HG03196 (cell line): ENCODE measurements at regions not wholly inside any gene's neighbourhood (a gene's known extent, or its start where the extent isn't known, plus 50 kb on each side); places are given as distances from the start of the nearest gene placed in this dataset.

Experiments used
- ATAC-seq: cut with Tn5 transposase; IDR thresholded peaks from one replicate; pipeline ENCODE4 v1.9.1; 2021; ENCODE audit not compliant: unreplicated experiment

GRCh38 chr2:22282220-22282619 lies 1102.8 kb upstream of the KLHL29 start:
- ATAC-seq: no peak

DNA sequence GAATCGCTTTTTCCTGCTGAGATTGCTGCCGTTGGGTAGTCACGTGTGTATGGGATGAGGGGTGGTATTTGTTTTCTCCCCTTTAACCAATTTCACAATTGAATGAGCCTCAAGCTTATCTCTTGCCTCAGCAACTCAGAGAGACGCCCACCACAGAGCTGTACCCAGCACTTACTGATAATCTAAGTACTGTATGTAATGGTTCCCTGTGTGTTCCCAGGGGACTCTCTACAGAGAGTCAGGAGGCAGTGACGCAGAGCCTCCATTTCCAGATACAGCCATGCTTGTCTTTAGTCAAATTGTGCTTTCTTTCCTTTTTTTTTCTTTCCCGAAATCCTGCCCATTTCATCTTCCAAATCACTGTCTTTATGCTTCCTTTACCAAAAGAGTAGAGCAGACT lies 1102.1 kb upstream of the KLHL29 start:
- ATAC-seq: no peak

DNA sequence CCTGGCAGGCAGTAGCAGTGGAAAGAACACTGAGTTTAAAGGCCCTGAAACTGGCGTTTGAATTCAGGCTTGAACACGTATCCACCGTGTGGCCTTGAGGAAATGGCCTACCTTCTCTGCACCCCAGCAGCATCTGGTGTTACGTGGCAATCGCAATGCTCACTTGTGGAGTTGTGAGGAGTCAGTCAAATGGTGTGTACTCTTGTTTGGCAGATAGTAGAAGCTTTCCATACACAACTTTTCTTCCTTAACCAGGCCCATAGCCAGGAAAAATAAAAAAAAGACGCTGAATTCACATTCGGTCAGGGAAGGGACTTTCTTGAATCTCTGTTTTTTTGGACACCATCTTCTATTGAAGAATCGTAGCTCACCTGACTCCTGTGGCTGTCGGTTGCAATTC lies 1101.5 kb upstream of the KLHL29 start:
- ATAC-seq: no peak

DNA sequence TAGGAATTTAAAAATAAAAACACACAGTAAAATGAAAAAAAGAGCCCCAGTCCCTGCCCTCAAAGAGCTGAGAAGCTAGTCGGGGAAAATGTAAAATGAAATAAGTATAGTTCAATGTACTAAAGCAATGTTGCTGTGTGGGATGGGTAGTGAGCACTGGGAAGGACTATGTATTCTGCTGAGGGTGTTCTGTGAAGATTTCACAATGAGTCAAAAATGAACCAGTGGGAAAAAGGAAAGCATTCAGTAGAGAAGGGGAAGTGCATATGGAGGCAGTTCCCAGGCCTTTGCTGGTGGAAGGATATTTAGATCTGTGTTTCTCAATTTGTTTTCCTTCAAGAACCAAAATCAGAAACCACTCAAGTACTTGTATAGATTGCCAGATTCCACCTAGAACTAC lies 1094.7 kb upstream of the KLHL29 start:
- ATAC-seq: no peak

- no peak for ATAC-seq
Measured at GRCh38 chr2:22290909-22291473, 1094.0 kb upstream of the KLHL29 start.

GRCh38 chr2:22301228-22301627 lies 1083.8 kb upstream of the KLHL29 start:
- ATAC-seq: no peak

DNA sequence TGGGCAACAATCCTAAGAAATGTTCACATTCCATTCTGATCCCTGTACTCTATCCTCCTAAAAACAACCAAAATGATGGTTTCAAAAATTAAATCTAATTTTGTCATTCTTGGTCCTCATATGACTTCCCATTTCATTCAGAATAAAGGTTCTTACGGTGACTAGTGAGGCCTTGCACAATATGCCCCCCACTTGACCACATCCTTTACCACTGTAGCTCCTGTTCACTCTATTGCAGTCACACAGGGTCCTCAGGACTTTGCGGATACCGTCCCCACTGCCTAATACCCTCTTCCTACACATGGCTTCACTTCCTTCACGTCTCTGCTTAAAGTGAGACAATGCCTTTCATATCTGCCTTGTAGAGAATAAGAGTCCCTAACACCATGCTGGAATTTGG lies 1058.7 kb upstream of the KLHL29 start:
- ATAC-seq: no peak

DNA sequence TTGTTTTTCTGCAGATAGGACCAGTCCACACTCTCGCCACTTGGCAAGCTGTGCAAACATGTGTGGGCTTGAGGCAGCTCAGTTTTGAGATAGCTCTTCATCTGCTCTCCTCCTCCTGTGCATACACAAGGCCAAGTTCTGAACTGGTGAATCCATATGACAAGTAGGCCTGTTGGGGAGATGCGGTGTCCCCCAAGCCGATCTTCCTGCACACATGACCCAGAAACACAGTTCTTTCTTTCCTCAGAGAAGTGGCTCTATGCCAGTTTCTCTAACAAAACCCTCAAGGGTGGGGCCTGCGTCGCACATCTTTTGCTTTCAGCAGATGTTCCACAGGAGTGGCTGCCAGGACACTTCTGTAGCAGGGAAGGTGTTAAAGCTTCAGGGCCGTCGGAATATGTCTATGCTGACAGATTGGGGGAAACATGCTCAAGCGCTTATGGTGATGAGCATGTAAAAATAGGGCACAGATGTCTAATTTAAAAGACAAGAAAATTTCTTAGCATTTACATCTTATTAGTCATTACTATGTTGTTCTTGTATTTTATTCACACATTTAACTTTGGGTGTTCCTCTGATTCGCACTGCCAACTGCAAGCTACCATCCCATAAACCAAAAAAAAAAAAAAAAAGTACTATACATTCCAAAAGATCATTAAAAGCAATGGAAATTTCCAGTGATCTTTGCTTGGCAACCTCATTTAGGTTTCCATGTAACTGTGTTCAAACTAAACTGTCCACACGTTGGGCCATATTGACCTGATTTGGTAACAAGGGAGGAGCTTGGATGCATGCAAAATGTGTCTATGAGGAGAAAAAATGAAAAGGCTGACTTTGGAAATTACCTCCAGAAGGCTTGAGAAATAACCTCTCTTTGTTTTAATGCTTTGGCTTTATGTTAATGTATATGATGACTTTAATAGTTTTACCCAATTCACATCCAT lies 1055.5 kb upstream of the KLHL29 start:
- no peak for ATAC-seq

DNA sequence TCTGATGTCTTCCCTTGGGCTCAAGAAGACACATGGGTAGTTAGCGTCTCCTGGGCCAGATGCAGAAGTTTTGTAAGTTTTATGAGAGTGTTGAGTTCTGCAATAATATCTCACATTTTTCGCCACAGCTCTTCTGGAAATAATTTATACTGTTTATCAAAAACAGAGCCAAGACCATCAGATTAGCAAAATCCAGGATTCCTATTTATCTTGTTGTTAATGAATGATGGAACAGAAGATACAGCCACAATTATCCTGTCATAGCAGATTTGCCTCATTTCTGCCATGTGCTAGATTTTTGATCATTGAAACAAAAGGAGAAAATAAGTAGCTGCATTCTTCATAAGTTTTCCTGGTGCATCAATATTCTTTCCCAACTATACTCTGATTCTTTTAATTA lies 1048.6 kb upstream of the KLHL29 start:
- no peak for ATAC-seq

DNA sequence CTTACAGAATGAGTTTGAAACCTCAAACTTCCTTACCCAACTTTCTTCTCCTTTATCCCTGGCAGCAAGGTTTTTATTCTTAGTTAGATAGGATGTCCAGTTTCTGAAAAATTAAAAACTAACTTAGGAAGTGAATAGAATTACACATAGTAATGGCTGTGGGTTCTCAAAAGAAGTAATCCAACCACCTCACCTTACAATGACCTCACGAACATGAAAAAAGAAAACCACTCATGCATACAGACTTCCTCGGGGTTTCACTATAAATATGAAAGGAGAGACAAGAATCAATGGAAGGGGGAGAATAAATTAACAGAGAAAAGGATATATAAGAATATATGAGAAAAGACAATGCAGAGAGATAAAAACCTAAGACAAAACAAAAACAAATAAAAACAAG lies 1044.3 kb upstream of the KLHL29 start:
- ATAC-seq: no peak

GRCh38 chr2:22347306-22347705 lies 1037.7 kb upstream of the KLHL29 start:
- ATAC-seq: no peak

GRCh38 chr2:22350621-22351020 lies 1034.4 kb upstream of the KLHL29 start:
- ATAC-seq: no peak

DNA sequence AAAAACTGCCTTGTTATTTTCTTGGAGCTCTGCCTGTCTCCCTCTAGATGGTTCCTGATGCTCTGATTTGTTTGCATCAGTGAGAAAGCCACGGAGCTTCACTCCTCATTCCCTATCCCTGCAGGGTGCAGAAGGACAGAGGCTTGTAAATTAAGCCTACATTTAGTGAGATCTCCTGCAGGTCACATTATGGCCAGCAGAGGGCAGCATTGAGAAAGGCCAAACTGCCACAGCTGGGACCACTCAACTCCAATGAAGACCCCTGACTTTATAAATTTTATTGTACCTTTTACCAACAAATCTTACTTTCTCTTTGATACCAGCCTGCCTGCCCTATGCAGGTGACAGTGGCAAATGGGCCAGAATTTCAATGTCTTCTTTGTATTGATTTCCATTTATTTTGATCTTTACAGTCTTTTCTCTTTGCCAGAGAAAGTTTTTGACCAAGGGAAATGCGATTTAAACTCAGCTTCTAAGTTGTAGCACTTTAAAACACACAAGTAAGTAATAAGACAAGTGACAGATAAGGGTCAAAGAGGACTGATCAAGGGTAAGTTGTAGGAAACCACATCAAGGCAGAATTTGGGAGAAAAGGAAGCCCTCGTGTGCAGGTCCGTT lies 1029.1 kb upstream of the KLHL29 start:
- peak; percentile 84 for ATAC-seq

DNA sequence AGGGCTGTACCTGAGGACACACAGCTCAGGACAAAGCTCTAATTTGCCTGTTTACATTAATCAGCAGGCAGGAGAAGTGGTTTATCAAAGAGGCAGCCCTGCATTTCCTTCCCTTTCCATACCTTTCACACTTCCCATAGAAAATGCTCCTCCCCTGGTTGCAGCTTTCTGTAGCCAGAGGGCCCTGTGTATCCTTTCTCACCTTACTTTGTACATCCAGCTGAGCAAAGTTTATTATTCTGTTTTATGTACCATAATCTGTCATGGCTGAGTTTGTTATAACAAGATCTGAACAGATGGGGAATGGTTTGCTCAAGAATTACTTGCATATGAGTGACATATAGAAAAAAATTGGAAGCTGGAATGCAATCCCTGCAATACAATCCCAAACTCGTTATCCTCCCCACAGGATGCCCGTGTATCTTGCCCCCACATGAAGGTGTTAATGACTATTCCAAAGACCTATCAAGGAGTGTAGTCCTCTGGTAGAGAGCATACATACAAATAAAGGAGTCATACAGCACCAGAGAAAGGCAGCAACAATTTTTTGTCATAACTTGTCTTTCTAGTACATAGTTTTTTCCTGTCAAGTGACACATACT lies 1025.8 kb upstream of the KLHL29 start:
- no peak for ATAC-seq

DNA sequence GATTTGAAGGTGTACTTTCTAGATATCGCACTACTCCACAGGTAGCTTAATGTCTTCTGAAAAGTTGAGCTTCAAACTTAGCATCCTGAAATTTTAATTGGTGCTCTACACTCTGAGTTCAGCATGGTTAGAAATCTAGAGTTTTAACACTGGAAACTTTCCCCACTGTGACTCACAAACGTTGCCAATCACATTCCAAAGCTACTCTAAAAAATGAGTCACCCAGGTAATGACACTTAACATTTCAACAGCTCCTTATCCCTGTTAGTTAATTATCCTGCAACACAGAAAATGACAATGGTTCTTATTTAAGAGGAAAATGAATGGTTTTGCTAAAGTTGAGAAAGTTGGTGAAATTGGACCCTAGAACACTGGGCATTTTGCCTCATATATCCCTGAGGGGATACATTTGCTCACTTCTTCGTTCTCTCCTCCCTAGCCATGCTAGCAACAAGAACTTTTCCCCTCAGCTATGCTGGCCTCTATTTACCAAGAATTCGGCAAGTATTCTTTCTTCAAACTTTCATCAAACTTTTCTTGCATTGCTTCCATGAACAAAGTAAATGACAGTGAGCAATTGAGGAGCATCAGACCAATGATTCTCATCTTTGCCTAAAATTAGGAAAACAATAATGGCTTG lies 1024.1 kb upstream of the KLHL29 start:
- ATAC-seq: no peak

DNA sequence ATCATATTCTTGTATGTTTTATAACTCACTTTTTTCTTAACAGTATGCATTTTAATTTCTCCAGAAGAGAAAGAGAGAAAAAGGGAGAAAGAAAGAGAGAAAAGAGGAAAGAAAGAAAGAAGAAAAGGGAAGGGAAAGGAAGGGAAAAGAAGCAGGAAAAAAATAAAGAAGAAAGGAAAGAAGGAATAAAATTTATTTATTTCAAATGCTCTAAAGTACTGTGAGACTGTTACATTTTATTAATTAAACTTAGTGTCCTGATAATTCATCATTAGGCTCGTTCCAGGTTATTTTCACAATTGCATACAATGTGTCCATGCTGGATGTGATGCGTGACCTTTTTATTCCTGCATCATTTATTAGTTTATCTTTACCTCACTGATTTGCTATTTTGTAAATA lies 1023.4 kb upstream of the KLHL29 start:
- no peak for ATAC-seq

DNA sequence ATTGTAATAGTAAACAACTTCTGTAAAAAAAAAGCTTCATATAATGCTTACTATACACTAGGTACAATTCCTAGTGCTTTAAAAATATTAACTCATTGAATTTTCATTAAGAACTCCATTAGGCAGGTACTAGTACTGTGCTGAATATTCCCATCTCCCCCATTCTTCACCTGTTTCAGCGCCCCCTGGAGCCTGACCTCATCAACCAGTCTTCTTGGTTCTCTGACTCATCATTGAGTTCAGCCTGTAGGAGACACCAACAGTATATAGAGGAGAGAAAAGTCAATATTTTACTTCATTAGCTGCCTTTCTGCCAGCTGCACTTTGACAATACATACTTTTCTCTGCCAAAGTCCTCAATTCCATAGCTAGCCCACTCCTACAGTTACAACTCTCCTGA lies 1009.9 kb upstream of the KLHL29 start:
- ATAC-seq: no peak

DNA sequence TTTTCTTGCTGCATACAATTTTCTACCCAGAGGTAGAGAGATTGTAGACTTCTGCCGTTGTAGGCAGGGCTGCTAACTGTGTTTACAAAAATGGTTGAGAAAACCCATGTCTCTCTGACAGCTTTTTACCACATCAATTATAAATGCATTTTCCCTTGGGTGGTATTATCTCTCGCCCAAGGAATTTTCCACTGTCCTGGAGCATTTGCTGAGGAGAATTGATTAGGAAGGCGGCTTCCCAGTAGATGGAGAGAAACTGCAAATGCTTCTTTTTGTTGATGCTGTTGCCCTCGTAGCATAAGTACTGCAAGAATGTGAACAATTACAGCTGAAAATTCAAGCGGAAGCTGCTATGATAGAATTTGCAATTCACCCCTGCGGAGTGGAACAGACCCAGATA lies 1007.7 kb upstream of the KLHL29 start:
- no peak for ATAC-seq

DNA sequence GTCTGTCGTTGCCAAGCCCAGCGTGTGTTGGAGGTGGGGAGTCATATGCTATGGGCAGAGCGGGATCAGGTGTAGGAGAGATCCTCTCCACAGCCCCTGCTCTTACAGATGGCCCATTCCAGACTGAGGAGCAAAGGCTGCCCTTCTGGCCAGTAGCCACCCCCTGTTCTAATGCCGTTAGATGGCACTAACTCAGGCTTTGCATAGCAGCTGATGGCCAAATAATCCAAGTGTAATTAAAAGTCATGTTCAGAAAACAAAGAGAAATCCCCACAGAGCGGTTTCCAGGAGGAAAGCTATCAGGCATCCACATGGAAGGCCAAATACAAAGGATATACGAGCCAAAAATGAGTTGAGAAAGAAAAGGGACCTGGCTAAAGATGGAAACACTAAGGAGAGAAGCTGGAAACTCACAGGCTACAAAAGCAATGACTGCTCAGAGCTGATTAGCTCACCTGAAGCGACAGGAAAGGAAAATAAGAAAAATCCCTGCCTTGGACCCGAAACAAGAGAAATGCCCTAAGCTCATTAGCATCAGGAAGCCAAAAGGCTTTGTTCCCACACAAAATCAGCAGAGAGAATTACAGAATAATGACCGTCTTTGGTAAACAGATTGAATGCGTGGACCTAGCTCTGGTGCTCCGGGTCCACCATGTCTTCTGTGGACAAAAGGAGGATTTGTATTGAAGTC lies 1002.4 kb upstream of the KLHL29 start:
- no peak for ATAC-seq

DNA sequence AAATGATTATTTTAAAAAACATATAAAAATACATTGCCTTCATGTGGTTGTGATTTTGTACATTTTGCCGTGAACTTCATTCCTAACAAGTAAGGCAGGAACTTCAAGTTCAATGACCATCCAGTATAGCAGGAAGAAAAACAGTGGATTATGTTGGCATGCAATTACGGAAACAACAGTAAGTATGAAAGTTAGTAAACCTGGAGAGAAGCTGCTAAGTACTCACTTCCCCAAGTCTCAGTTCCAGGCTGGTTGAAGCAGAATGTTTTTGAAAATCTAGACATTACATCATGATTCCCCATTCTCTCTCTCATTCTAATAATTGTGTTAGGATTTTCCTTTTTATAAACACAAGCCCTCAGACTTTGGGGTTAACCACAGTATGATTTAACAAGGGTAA lies 987.1 kb upstream of the KLHL29 start:
- ATAC-seq: no peak

DNA sequence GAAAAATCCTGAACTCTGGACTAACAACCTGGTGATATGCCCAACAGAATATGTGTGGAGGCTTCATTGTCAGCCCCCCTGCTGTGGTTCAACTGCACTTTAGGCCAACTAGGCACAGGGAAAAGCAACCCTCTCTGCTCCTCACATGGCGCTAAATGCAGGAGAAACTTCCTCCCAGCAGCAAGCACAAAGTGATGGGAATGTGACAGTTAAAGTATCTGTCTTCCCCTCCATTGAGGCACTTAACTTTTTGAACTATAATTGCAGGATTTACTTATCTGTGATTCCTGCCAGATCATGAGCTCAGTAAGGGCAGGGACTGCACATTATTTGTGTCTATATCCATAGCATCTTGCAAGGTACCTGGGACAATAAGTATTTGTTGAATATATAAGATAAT lies 981.2 kb upstream of the KLHL29 start:
- ATAC-seq: no peak
